Chondrocyte (in vitro differentiated cells): ENCODE measurements at regions not wholly inside any gene's neighbourhood (a gene's known extent, or its start where the extent isn't known, plus 50 kb on each side); places are given as distances from the start of the nearest gene placed in this dataset.

Source experiments
- DNase-seq: peaks from one replicate; pipeline ENCODE4 v3.0.0; 2021; ENCODE audit warnings: mixed read lengths, low spot score
- H3K27ac Mint-ChIP-seq: one replicate; pipeline ENCODE4 v1.8.0; 2021; ENCODE audit warnings: mild to moderate bottlenecking, moderate library complexity, mixed read lengths; ENCODE audit not compliant: unreplicated experiment
- H3K27me3 Mint-ChIP-seq: 2 replicates; pipeline ENCODE4 v1.8.0; 2021; ENCODE audit warnings: low read depth, mixed read lengths
- H3K36me3 Mint-ChIP-seq: 2 replicates; pipeline ENCODE4 v1.8.0; 2021; ENCODE audit warnings: low read depth, mixed read lengths
- H3K4me1 Mint-ChIP-seq: 2 replicates; pipeline ENCODE4 v1.8.0; 2021; ENCODE audit warnings: low read depth, mild to moderate bottlenecking, mixed read lengths
- H3K4me3 Mint-ChIP-seq: one replicate; pipeline ENCODE4 v1.8.0; 2021; ENCODE audit warnings: mild to moderate bottlenecking, moderate library complexity, mixed read lengths; ENCODE audit not compliant: unreplicated experiment
- H3K9me3 Mint-ChIP-seq: 2 replicates; pipeline ENCODE4 v1.8.0; 2021; ENCODE audit warnings: low read depth, mixed read lengths
- CTCF ChIP-seq: fragments of 200-600 bp; sonication (generic); IDR thresholded peaks from 2 replicates; pipeline ENCODE4 v1.5.0; 2021; ENCODE audit warnings: antibody characterized with exemption, mild to moderate bottlenecking, moderate library complexity

DNA sequence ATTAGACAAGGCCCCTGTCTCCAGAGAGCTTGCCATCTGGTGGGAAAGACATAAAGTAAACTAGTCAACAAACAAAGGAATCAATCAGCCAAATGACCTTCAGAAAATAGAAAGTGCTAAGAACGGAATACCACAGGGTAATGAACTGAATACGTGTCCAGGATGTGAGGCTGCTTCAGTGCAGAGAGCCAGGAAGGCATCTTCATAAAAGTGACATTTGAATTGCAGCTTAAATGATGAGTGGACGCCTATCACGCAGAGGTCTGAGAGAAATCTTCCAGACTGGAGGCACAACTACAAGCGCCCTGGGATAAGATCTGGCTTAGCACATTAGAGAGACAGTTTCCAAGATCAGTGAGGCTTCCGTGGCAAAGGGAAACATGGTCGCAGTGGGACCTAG, 574.1 kb upstream of the CDH8 start:
- no peaks in the 10 kb centered on the region for H3K27me3 Mint-ChIP-seq
- H3K4me1 Mint-ChIP-seq, result no peaks in the 10 kb centered on the region
- no peak for TF ChIP-seq CTCF
- no peak for DNase-seq
- H3K36me3 Mint-ChIP-seq, result no peaks in the 10 kb centered on the region
- no peak overlapping the region for H3K27ac Mint-ChIP-seq
- H3K4me3 Mint-ChIP-seq, result no peak overlapping the region
- H3K9me3 Mint-ChIP-seq, result peaks cover 3% of the 10 kb centered on the region

- H3K36me3 Mint-ChIP-seq, result no peaks in the 10 kb centered on the region
- no peaks in the 10 kb centered on the region for H3K27me3 Mint-ChIP-seq
- H3K27ac Mint-ChIP-seq, result no peak overlapping the region
- no peaks in the 10 kb centered on the region for H3K9me3 Mint-ChIP-seq
- TF ChIP-seq CTCF, result no peak
- no peaks in the 10 kb centered on the region for H3K4me1 Mint-ChIP-seq
- H3K4me3 Mint-ChIP-seq, result no peak overlapping the region
- DNase-seq, result no peak
Measured at GRCh38 chr16:62602790-62603189, 566.6 kb upstream of the CDH8 start.

GRCh38 chr16:62597875-62598274, 561.6 kb upstream of the CDH8 start:
- Mint-ChIP-seq H3K27ac (no peak overlapping the region), H3K4me3 (no peak overlapping the region), H3K27me3 (no peaks in the 10 kb centered on the region), H3K36me3 (no peaks in the 10 kb centered on the region), H3K9me3 (peaks cover 3% of the 10 kb centered on the region), H3K4me1 (no peaks in the 10 kb centered on the region)
- DNase-seq, result no peak
- no peak for TF ChIP-seq CTCF

DNA sequence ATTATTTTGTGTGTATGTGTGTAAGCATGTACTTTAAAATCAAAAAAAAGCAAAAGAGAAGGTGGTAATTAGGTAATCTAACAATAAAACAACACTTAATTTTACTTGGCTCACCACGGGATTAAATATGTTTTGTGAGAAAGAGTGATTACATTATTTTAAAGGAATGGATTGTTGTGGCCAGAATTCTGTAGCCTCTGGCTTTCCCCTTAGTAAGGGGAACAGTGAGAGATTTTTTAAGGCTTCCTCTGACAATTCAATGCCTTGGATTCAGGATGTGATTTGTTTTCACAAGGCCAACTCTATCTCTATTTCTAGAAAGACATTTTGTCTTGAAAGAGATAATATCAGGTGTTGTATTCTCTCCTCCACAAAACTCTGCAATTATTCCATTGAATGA, 560.3 kb upstream of the CDH8 start:
- H3K9me3 Mint-ChIP-seq, result peaks cover 3% of the 10 kb centered on the region
- H3K36me3 Mint-ChIP-seq, result no peaks in the 10 kb centered on the region
- no peaks in the 10 kb centered on the region for H3K27me3 Mint-ChIP-seq
- no peaks in the 10 kb centered on the region for H3K4me1 Mint-ChIP-seq
- H3K4me3 Mint-ChIP-seq, result no peak overlapping the region
- DNase-seq, result no peak
- TF ChIP-seq CTCF, result no peak
- H3K27ac Mint-ChIP-seq, result no peak overlapping the region

GRCh38 chr16:62596125-62596524, 559.9 kb upstream of the CDH8 start:
- no peak overlapping the region for H3K27ac Mint-ChIP-seq
- no peak for TF ChIP-seq CTCF
- H3K4me1 Mint-ChIP-seq, result no peaks in the 10 kb centered on the region
- no peak overlapping the region for H3K4me3 Mint-ChIP-seq
- H3K27me3 Mint-ChIP-seq, result no peaks in the 10 kb centered on the region
- peaks cover 3% of the 10 kb centered on the region for H3K9me3 Mint-ChIP-seq
- no peak for DNase-seq
- H3K36me3 Mint-ChIP-seq, result no peaks in the 10 kb centered on the region
